Choroid plexus epithelial cell (primary cell): ENCODE measurements at regions not wholly inside any gene's neighbourhood (a gene's known extent, or its start where the extent isn't known, plus 50 kb on each side); places are given as distances from the start of the nearest gene placed in this dataset.

Source experiments
- DNase-seq: peaks from one replicate; pipeline ENCODE4 v3.0.0-alpha.2; 2010; ENCODE audit warnings: low read depth
- H3K4me3 ChIP-seq: 2 replicates; pipeline ENCODE4 v1.5.1; 2011; ENCODE audit warnings: low read depth, mild to moderate bottlenecking, control low read depth, low read length, moderate library complexity
- TF ChIP-seq, protein P1 (sequence below): conservative IDR thresholded peaks from 2 replicates; pipeline ENCODE4 v1.5.1; 2011; ENCODE audit warnings: low read depth, mild to moderate bottlenecking, control low read depth, inconsistent platforms, low read length, moderate library complexity

DNA sequence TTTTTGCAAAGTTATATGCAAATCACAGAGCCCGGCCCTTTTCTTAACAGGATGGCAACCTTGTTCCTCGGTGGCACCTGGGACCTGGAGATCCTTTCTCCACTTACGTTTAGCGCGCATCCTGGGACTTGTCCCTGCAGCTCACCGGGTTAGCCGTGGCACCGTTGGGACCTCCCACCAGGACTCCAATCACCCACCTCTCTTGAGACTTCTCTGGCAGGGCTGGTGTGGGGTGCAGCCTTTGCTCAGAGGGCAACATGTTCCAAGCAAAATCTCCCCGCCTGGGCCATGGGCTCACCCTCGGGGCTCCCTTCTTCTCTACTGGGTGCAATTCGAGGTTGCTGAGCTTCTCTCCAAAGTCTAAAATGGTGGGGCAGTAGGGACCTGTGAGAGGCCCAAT is 211.9 kb upstream of the UMPS start:
- DNase-seq: no peak
- TF ChIP-seq, protein P1, sequence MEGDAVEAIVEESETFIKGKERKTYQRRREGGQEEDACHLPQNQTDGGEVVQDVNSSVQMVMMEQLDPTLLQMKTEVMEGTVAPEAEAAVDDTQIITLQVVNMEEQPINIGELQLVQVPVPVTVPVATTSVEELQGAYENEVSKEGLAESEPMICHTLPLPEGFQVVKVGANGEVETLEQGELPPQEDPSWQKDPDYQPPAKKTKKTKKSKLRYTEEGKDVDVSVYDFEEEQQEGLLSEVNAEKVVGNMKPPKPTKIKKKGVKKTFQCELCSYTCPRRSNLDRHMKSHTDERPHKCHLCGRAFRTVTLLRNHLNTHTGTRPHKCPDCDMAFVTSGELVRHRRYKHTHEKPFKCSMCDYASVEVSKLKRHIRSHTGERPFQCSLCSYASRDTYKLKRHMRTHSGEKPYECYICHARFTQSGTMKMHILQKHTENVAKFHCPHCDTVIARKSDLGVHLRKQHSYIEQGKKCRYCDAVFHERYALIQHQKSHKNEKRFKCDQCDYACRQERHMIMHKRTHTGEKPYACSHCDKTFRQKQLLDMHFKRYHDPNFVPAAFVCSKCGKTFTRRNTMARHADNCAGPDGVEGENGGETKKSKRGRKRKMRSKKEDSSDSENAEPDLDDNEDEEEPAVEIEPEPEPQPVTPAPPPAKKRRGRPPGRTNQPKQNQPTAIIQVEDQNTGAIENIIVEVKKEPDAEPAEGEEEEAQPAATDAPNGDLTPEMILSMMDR: no peak
- H3K4me3 ChIP-seq: no peak overlapping the region

DNA sequence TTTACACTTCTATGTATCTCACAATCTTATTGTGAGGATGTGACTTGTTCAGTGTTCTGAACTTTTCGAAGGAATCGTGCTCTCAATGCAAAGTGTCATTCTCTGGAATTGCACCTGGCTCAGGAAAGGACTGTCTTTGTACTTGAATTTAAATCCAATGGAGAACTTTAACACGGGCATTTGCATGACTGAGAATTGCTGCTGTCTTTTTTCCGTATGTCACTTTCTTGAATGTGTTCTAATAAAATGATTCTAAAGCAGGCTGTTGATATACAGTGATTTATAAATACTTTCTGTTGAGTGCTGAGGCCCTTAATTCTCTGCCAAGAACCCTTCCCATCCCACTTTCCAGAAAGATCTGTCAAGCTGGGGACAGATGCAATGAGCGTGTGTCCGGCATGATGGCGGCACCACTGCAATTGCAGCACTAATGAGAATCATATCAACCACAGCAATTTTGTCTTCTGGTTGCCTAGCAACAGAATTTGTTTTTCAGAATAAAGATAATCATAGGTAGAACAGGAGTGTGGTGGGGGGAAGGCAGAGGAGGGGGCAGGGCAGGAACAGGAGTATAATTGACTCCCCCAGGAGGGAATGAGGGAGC is 210.6 kb upstream of the UMPS start:
- TF ChIP-seq, protein P1: no peak
- H3K4me3 ChIP-seq: no peak overlapping the region
- DNase-seq: no peak

DNA sequence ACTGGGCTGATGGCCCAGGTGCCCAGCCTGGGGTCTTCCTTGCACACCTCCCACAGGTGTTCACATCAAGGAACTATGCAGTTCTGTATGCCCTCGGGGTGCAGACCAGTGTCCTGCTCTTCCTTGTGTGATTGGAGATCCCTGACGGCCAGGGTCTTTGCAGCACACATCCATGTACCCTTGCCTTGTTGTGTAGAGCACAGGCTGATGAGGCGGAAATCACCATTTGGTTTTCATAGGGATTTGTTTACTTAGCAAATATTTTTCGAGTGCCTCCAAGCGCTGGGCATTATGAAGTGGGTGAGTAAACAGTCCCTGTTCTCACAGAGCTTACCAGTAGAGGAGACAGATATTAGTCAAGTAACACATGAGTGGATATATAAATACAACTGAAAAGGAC is 209.3 kb upstream of the UMPS start:
- TF ChIP-seq, protein P1: no peak
- no peak overlapping the region for H3K4me3 ChIP-seq
- DNase-seq: no peak

DNA sequence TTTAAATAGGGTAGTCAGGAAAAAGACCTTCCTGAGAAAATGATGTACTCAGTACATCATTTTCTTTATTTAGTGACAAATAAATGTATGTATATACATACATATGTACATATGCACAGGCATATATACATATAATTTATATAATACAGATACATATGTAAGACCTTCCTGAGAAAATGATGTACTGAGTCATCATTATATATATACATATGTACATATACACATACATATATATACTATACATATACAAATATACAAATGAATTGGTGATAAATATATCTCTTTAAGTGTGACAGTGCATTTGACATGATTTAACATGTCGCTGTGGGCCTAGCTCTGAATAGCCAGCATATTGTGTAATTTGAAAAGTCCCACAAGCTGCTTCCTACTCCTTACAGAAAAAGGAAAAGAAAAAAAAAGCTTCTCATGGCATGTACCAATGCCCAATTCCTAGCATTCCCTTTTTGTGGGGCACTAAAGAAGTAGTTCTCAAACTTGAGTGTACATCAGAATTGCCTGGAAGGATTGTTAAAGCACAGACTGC is 208.1 kb upstream of the UMPS start:
- DNase-seq: no peak
- TF ChIP-seq, protein P1: no peak
- H3K4me3 ChIP-seq: no peak overlapping the region

DNA sequence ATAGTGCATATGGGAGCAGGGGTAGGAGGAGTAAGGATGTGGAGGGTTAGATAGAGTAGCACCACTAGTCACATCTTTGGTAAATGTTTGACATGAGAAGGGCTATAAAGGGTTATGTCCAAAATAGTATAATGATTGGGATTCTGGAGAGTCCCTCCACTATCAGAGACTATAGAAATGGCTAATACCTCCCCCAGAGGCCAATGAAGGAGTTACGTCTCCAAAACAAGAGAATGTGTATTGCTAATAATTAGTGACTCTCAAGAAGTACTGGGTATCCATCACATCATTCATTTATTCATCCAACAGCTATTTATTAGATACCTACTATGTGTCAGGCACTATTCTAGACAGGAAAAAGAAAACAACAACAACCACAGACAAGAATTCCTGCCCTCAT is 203.7 kb upstream of the UMPS start:
- H3K4me3 ChIP-seq: no peak overlapping the region
- peak; percentile 3 for DNase-seq
- TF ChIP-seq, protein P1: peak; percentile 19

DNA sequence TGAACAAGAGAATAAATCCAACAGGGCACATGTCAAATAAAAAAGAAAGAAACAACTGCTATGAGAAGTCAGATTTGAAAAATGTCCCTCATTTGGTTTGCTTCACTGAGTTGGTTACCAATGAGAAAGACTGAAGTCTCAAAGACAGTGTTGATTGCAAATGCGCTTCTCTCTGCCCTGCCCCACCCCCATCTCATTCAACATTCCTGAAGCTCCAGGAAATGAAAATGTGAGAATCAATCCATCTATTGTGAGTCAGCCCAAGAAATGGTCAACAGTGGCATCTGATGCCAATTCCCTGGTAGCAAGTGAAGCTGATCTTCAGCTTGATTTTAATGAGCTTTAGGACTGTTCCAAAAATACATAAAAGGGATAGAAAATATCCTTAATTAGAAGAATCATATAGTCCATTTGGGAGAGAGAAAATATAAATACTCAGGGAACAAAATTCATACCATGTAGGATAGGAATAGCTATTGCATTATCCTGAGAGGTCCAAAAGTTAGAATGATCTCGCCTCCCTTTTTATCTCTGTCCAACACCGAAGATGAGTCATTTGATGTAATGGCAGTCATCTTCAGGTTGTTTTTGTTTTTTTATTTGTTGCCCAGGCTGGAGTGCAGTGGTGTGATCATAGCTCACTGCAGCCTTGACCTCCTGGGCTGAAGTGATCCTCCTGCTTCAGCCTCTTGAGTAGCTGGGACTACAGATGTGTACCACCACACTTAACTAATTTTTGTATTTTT is 200.3 kb upstream of the UMPS start:
- TF ChIP-seq, protein P1: no peak
- no peak for DNase-seq

More for the DNA sequence above, 200.3 kb upstream of the UMPS start:
- no peak overlapping the region for H3K4me3 ChIP-seq
